K562 (cell line): ENCODE measurements at regions not wholly inside any gene's neighbourhood (a gene's known extent, or its start where the extent isn't known, plus 50 kb on each side); places are given as distances from the start of the nearest gene placed in this dataset.

Experiments used
- ATAC-seq: fragments of 200-7000 bp; cut with Tn5 transposase; 3 replicates; pipeline ENCODE4 v1.9.1; 2020; ENCODE audit warnings: moderate library complexity
- BruUV-seq: library from RNA; stranded (reverse); fragments of 400-500 nt; replicated peaks from 2 replicates; lab custom pipeline; 2021; lab: Mats Ljungman, UMichigan
- CTCF ChIA-PET: fragments of 300-600 bp; formaldehyde crosslinking; extraction: SDS; loops from one replicate; lab custom pipeline; 2021; ENCODE audit warnings: low intra/inter-chr PET ratio; lab: Yijun Ruan, JAX
- POLR2A ChIA-PET: fragments of 300-600, 350-650 bp; sonication (Branson Sonifier 250); formaldehyde crosslinking; extraction: SDS; loops from one replicate; lab custom pipeline; 2021; ENCODE audit warnings: antibody characterized with exemption, inconsistent platforms; lab: Yijun Ruan, JAX
- DNase-seq, 4 experiments: peaks; one replicate each; pipeline versions ENCODE4 v3.0.0 to v3.0.0-alpha.2; 2011 to 2018; ENCODE audit warnings: low spot score in 3 of 4, mixed read lengths in 3 of 4; ENCODE audit errors: extremely low read depth in 1 of 4
- FAIRE-seq: peaks from 2 replicates; lab custom pipeline; 2011; peaks lifted over from hg19 to GRCh38; lab: Jason Lieb, UNC
- H2AFZ ChIP-seq: 2 replicates; pipeline ENCODE4 v1.6.0; 2011; ENCODE audit warnings: low read depth, low read length, control low read depth, inconsistent platforms
- H3K27ac ChIP-seq: fragments of 200-600 bp; 3 replicates; pipeline ENCODE4 v1.8.0; 2011; ENCODE audit warnings: low read depth, mild to moderate bottlenecking, control low read depth, inconsistent platforms, low read length, moderate library complexity, mixed read lengths; ENCODE audit errors: extremely low read depth
- H3K27me3 ChIP-seq, 2 experiments: fragments of 300-600 bp in 1 of 2; 2 replicates in 1 of 2; 3 replicates in 1 of 2; pipeline versions ENCODE4 v1.6.0 to v1.8.0; 2011; ENCODE audit warnings: inconsistent platforms in 2 of 2, low read length in 2 of 2, mild to moderate bottlenecking in 1 of 2, mixed read lengths in 1 of 2, moderate library complexity in 1 of 2; ENCODE audit not compliant: control insufficient read depth in 2 of 2, insufficient read depth in 2 of 2
- H3K36me3 ChIP-seq: fragments of 300-600 bp; 3 replicates; pipeline ENCODE4 v1.8.0; 2011; ENCODE audit warnings: mild to moderate bottlenecking, low read length, inconsistent platforms; ENCODE audit not compliant: control insufficient read depth, insufficient read depth
- H3K4me1 ChIP-seq, 2 experiments: fragments of 200-600 bp in 1 of 2; replicated peaks in 1 of 2; 2 replicates in 1 of 2; 3 replicates in 1 of 2; pipeline versions ENCODE4 v1.5.1 to v1.8.0; 2011; ENCODE audit warnings: inconsistent platforms in 2 of 2, low read length in 2 of 2, mild to moderate bottlenecking in 1 of 2, mixed read lengths in 1 of 2, moderate library complexity in 1 of 2; ENCODE audit not compliant: control insufficient read depth in 2 of 2, insufficient read depth in 2 of 2
- H3K4me2 ChIP-seq: 2 replicates; pipeline ENCODE4 v1.6.1; 2011; ENCODE audit warnings: low read length, control low read depth, inconsistent platforms, mixed read lengths; ENCODE audit not compliant: insufficient read depth
- H3K4me3 ChIP-seq: fragments of 200-600 bp; sonication (generic), shearing (Covaris generic); 2 replicates; pipeline ENCODE4 v1.5.1; 2016; ENCODE audit warnings: control low read depth, inconsistent platforms
- H3K79me2 ChIP-seq: fragments of 200-600 bp; 3 replicates; pipeline ENCODE4 v1.8.0; 2011; ENCODE audit warnings: low read length, inconsistent platforms; ENCODE audit not compliant: control insufficient read depth, insufficient read depth
- H3K9ac ChIP-seq, 2 experiments: 2 replicates each; pipeline versions ENCODE4 v1.6.0 to v1.6.1; 2011; ENCODE audit warnings: low read depth in 2 of 2, low read length in 2 of 2, control low read depth in 1 of 2, inconsistent platforms in 1 of 2, mild to moderate bottlenecking in 1 of 2, mixed read lengths in 1 of 2; ENCODE audit not compliant: insufficient read depth in 1 of 2
- H3K9me1 ChIP-seq: one replicate; pipeline ENCODE4 v1.6.0; 2011; ENCODE audit warnings: inconsistent platforms, mild to moderate bottlenecking, low read length, moderate library complexity; ENCODE audit not compliant: control insufficient read depth, insufficient read depth
- H3K9me3 ChIP-seq: replicated peaks from 2 replicates; pipeline ENCODE4 v1.5.1; 2011; ENCODE audit warnings: low read depth, low read length, inconsistent platforms; ENCODE audit not compliant: control insufficient read depth, insufficient read depth
- H4K20me1 ChIP-seq: replicated peaks from 2 replicates; pipeline ENCODE4 v1.6.1; 2011; ENCODE audit warnings: low read length, inconsistent platforms, mixed read lengths; ENCODE audit not compliant: control insufficient read depth, insufficient read depth
- BCL6 ChIP-seq: fragments of 250-450 bp; sonication (Bioruptor Pico); IDR thresholded peaks from 2 replicates; pipeline ENCODE4 v1.4.0; 2020
- ETS2 ChIP-seq: IDR thresholded peaks from 2 replicates; pipeline ENCODE4 v1.6.1; 2016; ENCODE audit warnings: borderline replicate concordance, missing genetic modification characterization, mild to moderate bottlenecking, moderate library complexity, missing compliant biosample characterization; ENCODE audit not compliant: poor library complexity, severe bottlenecking
- TARDBP ChIP-seq: fragments of 450-650 bp; IDR thresholded peaks from 2 replicates; pipeline ENCODE4 v1.6.1; 2016
- ZBTB33 ChIP-seq: sonication (generic); formaldehyde crosslinking; IDR thresholded peaks from 2 replicates; pipeline ENCODE4 v1.8.1; 2023; ENCODE audit warnings: mild to moderate bottlenecking, missing genetic modification reagents
- ZNF212 ChIP-seq: fragments of 450-650 bp; formaldehyde crosslinking; IDR thresholded peaks from 2 replicates; pipeline ENCODE4 v1.4.0; 2020; ENCODE audit warnings: mild to moderate bottlenecking
- ZNF778 ChIP-seq: fragments of 450-650 bp; formaldehyde crosslinking; IDR thresholded peaks from 2 replicates; pipeline ENCODE4 v1.4.0; 2020; ENCODE audit warnings: mild to moderate bottlenecking, moderate library complexity
- WGBS: fragments of 100-300 bp; shearing (Covaris generic); methylation state at CpG from one replicate; pipeline ENCODE4 v1.1.6; 2016; ENCODE audit warnings: low coverage, mixed read lengths; ENCODE audit not compliant: insufficient coverage; ENCODE audit errors: missing lambda C conversion rate; 5-methylcytosine and 5-hydroxymethylcytosine counted together
- in situ Hi-C: fragments of 300-500 bp; cut with MboI; formaldehyde crosslinking; loops from 4 replicates; pipeline ENCODE4 v1.15.0; 2018; ENCODE audit warnings: inconsistent platforms, mixed read lengths
- intact Hi-C: fragments of 100-400 bp; cut with micrococcal nuclease; formaldehyde crosslinking; loops from 2 replicates; pipeline ENCODE4 v1.14.2; 2022
- TF ChIP-seq, protein P1 (sequence below), 2 experiments: fragments of 450-650 bp; formaldehyde crosslinking in 1 of 2; IDR thresholded peaks; 2 replicates each; pipeline versions ENCODE4 v1.4.0 to v1.6.1; 2014 to 2020; ENCODE audit warnings: mild to moderate bottlenecking in 2 of 2, borderline replicate concordance in 1 of 2, low read depth in 1 of 2
- TF ChIP-seq, protein P2 (sequence below): fragments of 250-450 bp; sonication (Bioruptor Pico); IDR thresholded peaks from 2 replicates; pipeline ENCODE4 v1.5.0; 2022; ENCODE audit warnings: mild to moderate bottlenecking
- TF ChIP-seq, protein P3 (sequence below): sonication (generic); formaldehyde crosslinking; IDR thresholded peaks from 2 replicates; pipeline ENCODE4 v1.9.0; 2022; ENCODE audit warnings: mild to moderate bottlenecking, missing genetic modification reagents

DNA sequence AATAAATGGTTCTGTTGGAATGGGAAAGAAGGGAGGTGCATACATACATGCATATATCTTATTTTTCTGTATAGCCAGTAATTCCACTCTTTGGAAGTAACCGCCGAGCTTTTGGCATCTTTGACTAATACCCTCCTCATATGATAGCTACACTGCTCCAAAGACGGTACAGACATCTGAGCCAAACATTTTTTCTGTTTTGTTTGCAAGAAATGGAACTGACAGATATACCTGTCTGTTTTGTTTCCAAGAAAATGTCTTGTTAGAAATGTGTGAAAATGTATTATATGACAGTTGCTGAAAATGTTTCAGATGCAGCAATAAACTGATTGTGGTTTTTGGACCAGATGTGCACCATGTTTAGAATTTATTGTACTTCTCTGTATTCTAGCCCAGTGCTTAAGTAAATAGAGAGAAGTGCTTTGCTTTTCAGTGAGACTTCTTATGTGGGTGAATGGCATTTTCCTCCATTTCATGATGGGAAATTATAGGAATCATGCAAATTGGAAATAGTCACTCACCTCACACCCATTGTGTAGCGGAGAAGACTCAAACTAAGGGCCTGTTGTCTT is 396.9 kb downstream of the KCNRG start:
- H3K27ac ChIP-seq, result peak overlapping the region; percentile 62; the same call in 1 of the 3 replicates
- ATAC-seq (no peak), FAIRE-seq (no peak), DNase-seq (no peak)
- no peaks in the 10 kb centered on the region for H4K20me1 ChIP-seq
- 71% methylated on average over 4 of the region's 4 CpGs for WGBS
- in situ Hi-C loops (loop anchor here (25.0 kb wide), 1 partner anchor 425 kb away; the partner anchor contains the start of gene TRIM13), intact Hi-C loops (no loop called here)
- no peaks in the 10 kb centered on the region for H3K9me1 ChIP-seq
- no peak overlapping the region for H3K9ac ChIP-seq
- POLR2A ChIA-PET, result interaction anchor here (1.4 kb wide), 1 partner anchor 17 kb away, joined by 3 read pairs; no protein-coding TSS in a partner anchor
- H3K4me3 ChIP-seq, result no peak overlapping the region
- no peaks in the 10 kb centered on the region for H3K79me2 ChIP-seq
- H3K4me2 ChIP-seq, result no peak overlapping the region
- no TSS peak for BruUV-seq
- no peaks in the 10 kb centered on the region for H3K27me3 ChIP-seq
- no peaks in the 10 kb centered on the region for H3K9me3 ChIP-seq
- CTCF ChIA-PET, result no interaction called here
- H3K36me3 ChIP-seq, result no peaks in the 10 kb centered on the region; the same call in 2 of the 3 replicates
- no peak overlapping the region for H2AFZ ChIP-seq
- peaks cover 5 to 19% of the 10 kb centered on the region in 2 experiments; a peak in 4 of 5 replicates for H3K4me1 ChIP-seq
- TF ChIP-seq ZNF212 (CRISPR knock-in tag) (no peak), ZNF778 (CRISPR knock-in tag) (no peak), BCL6 (no peak), TARDBP (no peak), ETS2 (no peak), ZBTB33 (CRISPR knock-in tag) (no peak)
- TF ChIP-seq, protein P1, sequence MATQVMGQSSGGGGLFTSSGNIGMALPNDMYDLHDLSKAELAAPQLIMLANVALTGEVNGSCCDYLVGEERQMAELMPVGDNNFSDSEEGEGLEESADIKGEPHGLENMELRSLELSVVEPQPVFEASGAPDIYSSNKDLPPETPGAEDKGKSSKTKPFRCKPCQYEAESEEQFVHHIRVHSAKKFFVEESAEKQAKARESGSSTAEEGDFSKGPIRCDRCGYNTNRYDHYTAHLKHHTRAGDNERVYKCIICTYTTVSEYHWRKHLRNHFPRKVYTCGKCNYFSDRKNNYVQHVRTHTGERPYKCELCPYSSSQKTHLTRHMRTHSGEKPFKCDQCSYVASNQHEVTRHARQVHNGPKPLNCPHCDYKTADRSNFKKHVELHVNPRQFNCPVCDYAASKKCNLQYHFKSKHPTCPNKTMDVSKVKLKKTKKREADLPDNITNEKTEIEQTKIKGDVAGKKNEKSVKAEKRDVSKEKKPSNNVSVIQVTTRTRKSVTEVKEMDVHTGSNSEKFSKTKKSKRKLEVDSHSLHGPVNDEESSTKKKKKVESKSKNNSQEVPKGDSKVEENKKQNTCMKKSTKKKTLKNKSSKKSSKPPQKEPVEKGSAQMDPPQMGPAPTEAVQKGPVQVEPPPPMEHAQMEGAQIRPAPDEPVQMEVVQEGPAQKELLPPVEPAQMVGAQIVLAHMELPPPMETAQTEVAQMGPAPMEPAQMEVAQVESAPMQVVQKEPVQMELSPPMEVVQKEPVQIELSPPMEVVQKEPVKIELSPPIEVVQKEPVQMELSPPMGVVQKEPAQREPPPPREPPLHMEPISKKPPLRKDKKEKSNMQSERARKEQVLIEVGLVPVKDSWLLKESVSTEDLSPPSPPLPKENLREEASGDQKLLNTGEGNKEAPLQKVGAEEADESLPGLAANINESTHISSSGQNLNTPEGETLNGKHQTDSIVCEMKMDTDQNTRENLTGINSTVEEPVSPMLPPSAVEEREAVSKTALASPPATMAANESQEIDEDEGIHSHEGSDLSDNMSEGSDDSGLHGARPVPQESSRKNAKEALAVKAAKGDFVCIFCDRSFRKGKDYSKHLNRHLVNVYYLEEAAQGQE (IDR thresholded peaks at IDR 0.05; ENCODE audit: borderline replicate concordance), result no peak
- TF ChIP-seq, protein P1 (CRISPR knock-in tag; IDR thresholded peaks at IDR 0.05; ENCODE audit: low read depth), result no peak
- TF ChIP-seq, protein P2, sequence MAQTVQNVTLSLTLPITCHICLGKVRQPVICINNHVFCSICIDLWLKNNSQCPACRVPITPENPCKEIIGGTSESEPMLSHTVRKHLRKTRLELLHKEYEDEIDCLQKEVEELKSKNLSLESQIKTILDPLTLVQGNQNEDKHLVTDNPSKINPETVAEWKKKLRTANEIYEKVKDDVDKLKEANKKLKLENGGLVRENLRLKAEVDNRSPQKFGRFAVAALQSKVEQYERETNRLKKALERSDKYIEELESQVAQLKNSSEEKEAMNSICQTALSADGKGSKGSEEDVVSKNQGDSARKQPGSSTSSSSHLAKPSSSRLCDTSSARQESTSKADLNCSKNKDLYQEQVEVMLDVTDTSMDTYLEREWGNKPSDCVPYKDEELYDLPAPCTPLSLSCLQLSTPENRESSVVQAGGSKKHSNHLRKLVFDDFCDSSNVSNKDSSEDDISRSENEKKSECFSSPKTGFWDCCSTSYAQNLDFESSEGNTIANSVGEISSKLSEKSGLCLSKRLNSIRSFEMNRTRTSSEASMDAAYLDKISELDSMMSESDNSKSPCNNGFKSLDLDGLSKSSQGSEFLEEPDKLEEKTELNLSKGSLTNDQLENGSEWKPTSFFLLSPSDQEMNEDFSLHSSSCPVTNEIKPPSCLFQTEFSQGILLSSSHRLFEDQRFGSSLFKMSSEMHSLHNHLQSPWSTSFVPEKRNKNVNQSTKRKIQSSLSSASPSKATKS, result no peak
- TF ChIP-seq, protein P3, sequence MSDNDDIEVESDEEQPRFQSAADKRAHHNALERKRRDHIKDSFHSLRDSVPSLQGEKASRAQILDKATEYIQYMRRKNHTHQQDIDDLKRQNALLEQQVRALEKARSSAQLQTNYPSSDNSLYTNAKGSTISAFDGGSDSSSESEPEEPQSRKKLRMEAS (CRISPR knock-in tag), result no peak
